Activated B cell treated with CpG ODN at 0.5 μM for 24 hours (primary cell): ENCODE measurements at regions not wholly inside any gene's neighbourhood (a gene's known extent, or its start where the extent isn't known, plus 50 kb on each side); places are given as distances from the start of the nearest gene placed in this dataset.

Experiments used
- ATAC-seq: fragments of 200-7000 bp; cut with Tn5 transposase; one replicate; pipeline ENCODE4 v1.10.0; 2021; ENCODE audit warnings: low read depth, mild to moderate bottlenecking, moderate library complexity
- CTCF ChIA-PET: fragments of 350-600 bp; sonication (Branson Sonifier 250); formaldehyde crosslinking; loops from one replicate; lab custom pipeline; 2021; ENCODE audit warnings: antibody characterized with exemption; lab: Charles Lee
- POLR2A ChIA-PET: fragments of 350-600 bp; sonication (Branson Sonifier 250); formaldehyde crosslinking; loops from one replicate; lab custom pipeline; 2021; ENCODE audit warnings: antibody characterized with exemption; lab: Charles Lee
- DNase-seq: peaks from one replicate; pipeline ENCODE4 v3.0.0; 2022
- H3K27ac Mint-ChIP-seq: one replicate; pipeline ENCODE4 v1.8.0; 2020; ENCODE audit warnings: mixed read lengths
- H3K27me3 Mint-ChIP-seq: one replicate; pipeline ENCODE4 v1.8.0; 2021; ENCODE audit warnings: mixed read lengths
- H3K36me3 Mint-ChIP-seq: one replicate; pipeline ENCODE4 v1.8.0; 2021; ENCODE audit warnings: low read depth, mixed read lengths
- H3K4me1 Mint-ChIP-seq: one replicate; pipeline ENCODE4 v1.8.0; 2021; ENCODE audit warnings: mixed read lengths
- H3K4me3 Mint-ChIP-seq: one replicate; pipeline ENCODE4 v1.8.0; 2020; ENCODE audit warnings: mild to moderate bottlenecking, mixed read lengths
- H3K9me3 Mint-ChIP-seq: one replicate; pipeline ENCODE4 v1.8.0; 2020; ENCODE audit warnings: mixed read lengths
- intact Hi-C: fragments of 100-400 bp; cut with micrococcal nuclease; formaldehyde crosslinking; loops from one replicate; pipeline ENCODE4 v1.15.1; 2024
- TF ChIP-seq, protein P1 (sequence below): fragments of 200-600 bp; IDR thresholded peaks from one replicate; pipeline ENCODE4 v1.8.0; 2022; ENCODE audit warnings: antibody characterized with exemption, mild to moderate bottlenecking

DNA sequence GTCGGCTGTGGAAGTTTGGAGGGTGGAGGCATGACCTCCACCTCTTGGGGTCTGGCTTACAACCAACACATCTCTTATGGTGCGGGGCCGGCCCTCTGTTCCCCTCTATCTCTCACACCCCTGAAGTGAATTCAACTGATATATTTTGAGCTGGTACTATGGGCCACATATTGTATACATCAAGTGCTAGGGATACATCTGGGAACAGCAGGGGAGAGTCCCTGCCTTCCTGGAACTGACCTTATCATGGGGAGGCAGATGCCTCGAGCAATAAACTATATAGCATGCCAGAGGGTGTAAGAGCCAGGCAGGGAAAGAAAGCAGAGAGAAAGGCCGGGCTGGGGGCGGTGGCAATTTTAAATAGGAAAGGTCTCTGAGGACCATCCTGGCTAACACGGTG is 60.4 kb upstream of the TRPM1 start:
- DNase-seq (no peak), ATAC-seq (no peak)
- peaks cover 15% of the 10 kb centered on the region for H3K27me3 Mint-ChIP-seq
- ChIA-PET POLR2A (no interaction called here), CTCF (no interaction called here)
- H3K4me1 Mint-ChIP-seq = no peaks in the 10 kb centered on the region
- TF ChIP-seq, protein P1, sequence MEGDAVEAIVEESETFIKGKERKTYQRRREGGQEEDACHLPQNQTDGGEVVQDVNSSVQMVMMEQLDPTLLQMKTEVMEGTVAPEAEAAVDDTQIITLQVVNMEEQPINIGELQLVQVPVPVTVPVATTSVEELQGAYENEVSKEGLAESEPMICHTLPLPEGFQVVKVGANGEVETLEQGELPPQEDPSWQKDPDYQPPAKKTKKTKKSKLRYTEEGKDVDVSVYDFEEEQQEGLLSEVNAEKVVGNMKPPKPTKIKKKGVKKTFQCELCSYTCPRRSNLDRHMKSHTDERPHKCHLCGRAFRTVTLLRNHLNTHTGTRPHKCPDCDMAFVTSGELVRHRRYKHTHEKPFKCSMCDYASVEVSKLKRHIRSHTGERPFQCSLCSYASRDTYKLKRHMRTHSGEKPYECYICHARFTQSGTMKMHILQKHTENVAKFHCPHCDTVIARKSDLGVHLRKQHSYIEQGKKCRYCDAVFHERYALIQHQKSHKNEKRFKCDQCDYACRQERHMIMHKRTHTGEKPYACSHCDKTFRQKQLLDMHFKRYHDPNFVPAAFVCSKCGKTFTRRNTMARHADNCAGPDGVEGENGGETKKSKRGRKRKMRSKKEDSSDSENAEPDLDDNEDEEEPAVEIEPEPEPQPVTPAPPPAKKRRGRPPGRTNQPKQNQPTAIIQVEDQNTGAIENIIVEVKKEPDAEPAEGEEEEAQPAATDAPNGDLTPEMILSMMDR = no peak
- H3K27ac Mint-ChIP-seq = no peak overlapping the region
- intact Hi-C loops = no loop called here
- H3K9me3 Mint-ChIP-seq = no peaks in the 10 kb centered on the region
- H3K36me3 Mint-ChIP-seq = no peaks in the 10 kb centered on the region
- H3K4me3 Mint-ChIP-seq = no peak overlapping the region

DNA sequence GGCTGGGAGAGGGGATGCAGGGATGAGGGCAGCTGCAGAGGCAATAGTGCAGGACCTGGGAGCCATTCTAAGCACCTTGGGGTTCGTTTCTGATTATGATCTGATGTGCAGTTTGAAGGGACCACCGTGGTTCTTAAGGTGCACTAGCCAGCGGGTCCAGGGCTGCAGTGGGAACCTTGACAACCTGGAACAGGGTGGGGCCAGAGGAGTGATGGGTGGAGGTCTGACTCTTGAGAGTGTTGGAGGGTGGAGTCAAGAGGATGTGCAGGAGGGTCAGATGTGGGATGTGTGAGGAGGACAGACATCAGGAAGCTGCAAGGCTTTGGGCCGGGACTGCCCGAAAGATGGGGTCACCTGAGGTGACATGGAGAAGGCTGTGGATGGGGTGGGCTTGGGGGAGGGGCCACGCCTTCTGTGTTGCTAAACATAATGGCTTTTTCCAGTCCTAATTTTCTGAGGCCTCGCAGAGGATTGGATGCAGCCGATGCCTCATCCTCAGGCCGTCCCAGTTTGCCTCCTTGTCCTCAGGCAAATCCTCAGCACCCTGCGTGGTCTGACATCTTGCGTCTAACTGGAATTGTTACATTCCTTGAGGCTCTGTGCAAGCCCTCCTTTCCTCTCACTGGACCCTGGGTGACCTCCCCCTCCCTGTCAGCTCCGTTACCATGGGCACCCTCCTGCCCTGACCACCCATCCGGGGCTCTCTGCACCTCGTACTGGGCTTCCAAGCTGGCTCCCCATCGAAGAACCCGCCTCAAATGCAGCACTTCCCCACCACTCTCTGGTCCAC is 61.4 kb upstream of the TRPM1 start:
- no peak overlapping the region for H3K4me3 Mint-ChIP-seq
- no peak for DNase-seq
- ChIA-PET POLR2A (no interaction called here), CTCF (no interaction called here)
- no peaks in the 10 kb centered on the region for H3K4me1 Mint-ChIP-seq
- no peak for ATAC-seq
- H3K27ac Mint-ChIP-seq = no peak overlapping the region
- no peaks in the 10 kb centered on the region for H3K36me3 Mint-ChIP-seq
- H3K9me3 Mint-ChIP-seq = no peaks in the 10 kb centered on the region
- peaks cover 15% of the 10 kb centered on the region for H3K27me3 Mint-ChIP-seq
- intact Hi-C loops = no loop called here
- TF ChIP-seq, protein P1 = no peak

DNA sequence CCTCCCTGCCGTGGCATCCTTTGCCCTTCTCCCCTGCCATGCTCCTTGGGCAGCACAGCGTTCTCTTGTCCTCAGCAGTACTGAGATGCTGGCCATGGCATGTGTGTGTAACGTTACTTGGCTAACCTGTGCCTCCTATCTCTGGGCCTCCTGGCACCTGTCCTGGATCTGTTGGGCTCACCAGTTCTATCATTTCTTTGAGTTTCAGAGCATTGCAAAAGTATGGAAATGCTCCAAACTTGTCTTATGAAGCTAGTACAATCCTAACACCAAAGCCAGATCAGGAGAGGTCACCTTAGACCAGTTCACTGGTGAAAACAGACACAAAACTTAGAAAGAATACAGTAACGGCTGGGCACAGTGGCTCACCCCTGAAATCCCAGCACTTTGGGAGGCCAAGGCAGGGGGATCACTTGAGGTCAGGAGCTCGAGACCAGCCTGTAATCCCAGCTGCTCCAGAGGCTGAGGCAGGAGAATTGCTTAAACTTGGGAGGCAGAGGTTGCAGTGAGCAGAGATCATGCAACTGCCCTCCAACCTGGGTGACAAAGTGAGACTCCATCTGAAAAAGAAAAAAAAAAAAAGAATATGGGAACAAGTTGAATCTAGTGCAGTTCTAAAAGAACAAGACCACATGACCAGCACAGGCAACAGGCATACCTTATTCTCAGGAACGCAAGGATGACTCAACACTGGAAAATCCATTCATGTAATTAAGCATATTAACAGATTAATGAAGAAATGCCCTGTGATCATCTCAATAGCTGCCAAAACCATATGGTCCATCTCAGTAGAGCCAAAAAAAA is 62.4 kb upstream of the TRPM1 start:
- peaks cover 20% of the 10 kb centered on the region for H3K27me3 Mint-ChIP-seq
- ChIA-PET POLR2A (no interaction called here), CTCF (no interaction called here)
- no peaks in the 10 kb centered on the region for H3K9me3 Mint-ChIP-seq
- H3K27ac Mint-ChIP-seq = no peak overlapping the region
- no peaks in the 10 kb centered on the region for H3K36me3 Mint-ChIP-seq
- DNase-seq = no peak
- ATAC-seq = no peak
- no peak overlapping the region for H3K4me3 Mint-ChIP-seq
- TF ChIP-seq, protein P1 = no peak
- H3K4me1 Mint-ChIP-seq = no peaks in the 10 kb centered on the region
- intact Hi-C loops = no loop called here

DNA sequence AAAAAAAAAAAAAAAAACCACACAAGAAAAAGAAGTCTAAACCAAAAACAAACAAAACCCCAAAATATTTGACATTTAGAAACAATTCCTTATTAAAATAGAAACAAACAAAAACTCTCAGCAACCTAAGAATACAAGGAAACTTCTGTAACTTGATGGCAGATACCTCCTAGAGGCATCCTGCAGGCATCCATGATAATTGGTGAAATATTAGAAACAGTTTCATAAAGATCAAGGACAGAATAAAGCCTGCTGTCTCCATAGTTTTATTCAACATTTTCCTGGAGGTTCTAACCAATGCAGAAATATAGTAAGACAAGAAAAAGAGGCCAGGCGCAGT is 63.0 kb upstream of the TRPM1 start:
- Mint-ChIP-seq H3K27ac (no peak overlapping the region), H3K4me3 (no peak overlapping the region), H3K27me3 (peaks cover 20% of the 10 kb centered on the region), H3K4me1 (no peaks in the 10 kb centered on the region), H3K36me3 (no peaks in the 10 kb centered on the region), H3K9me3 (no peaks in the 10 kb centered on the region)
- ChIA-PET POLR2A (no interaction called here), CTCF (no interaction called here)
- DNase-seq = no peak
- TF ChIP-seq, protein P1 = no peak
- intact Hi-C loops = no loop called here
- no peak for ATAC-seq

DNA sequence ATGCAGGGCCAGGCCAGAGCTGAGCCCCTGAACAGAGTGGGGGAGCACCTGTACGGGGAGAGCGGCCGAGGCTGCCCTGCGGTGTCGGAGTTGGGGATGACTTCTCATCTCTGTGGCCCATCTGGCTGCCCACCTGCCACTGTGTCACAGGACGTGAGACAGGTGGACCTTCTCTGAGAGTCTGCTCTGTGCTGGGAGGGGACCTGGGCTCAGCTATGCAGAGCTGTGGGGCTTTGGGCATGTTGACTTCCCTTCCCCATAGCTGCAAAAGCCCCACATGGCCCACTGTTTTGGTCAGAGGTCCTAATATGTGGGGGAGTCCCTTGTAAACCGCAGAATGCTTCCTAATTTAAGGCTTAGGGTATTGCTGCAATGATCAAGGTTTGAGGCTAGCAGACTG is 68.0 kb upstream of the TRPM1 start:
- intact Hi-C loops = no loop called here

More for the DNA sequence above, 68.0 kb upstream of the TRPM1 start:
- DNase-seq = no peak
- no peaks in the 10 kb centered on the region for H3K9me3 Mint-ChIP-seq
- ChIA-PET CTCF (no interaction called here), POLR2A (no interaction called here)
- H3K4me1 Mint-ChIP-seq = peaks cover 3% of the 10 kb centered on the region
- TF ChIP-seq, protein P1 = no peak
- no peak overlapping the region for H3K27ac Mint-ChIP-seq
- H3K4me3 Mint-ChIP-seq = no peak overlapping the region
- peaks cover 7% of the 10 kb centered on the region for H3K27me3 Mint-ChIP-seq
- ATAC-seq = no peak
- H3K36me3 Mint-ChIP-seq = no peaks in the 10 kb centered on the region
